Loucy (cell line): ENCODE measurements at regions not wholly inside any gene's neighbourhood (a gene's known extent, or its start where the extent isn't known, plus 50 kb on each side); places are given as distances from the start of the nearest gene placed in this dataset.

Source experiments
- CTCF ChIP-seq: fragments of 200-600 bp; sonication (generic); conservative IDR thresholded peaks from 2 replicates; pipeline ENCODE4 v1.5.1; 2014; ENCODE audit warnings: mild to moderate bottlenecking, antibody characterized with exemption, low read length
- EZH2phosphoT487 ChIP-seq: fragments of 200-600 bp; IDR thresholded peaks from 2 replicates; pipeline ENCODE4 v1.6.1; 2018; ENCODE audit warnings: antibody characterized with exemption, mild to moderate bottlenecking, moderate library complexity, borderline replicate concordance

DNA sequence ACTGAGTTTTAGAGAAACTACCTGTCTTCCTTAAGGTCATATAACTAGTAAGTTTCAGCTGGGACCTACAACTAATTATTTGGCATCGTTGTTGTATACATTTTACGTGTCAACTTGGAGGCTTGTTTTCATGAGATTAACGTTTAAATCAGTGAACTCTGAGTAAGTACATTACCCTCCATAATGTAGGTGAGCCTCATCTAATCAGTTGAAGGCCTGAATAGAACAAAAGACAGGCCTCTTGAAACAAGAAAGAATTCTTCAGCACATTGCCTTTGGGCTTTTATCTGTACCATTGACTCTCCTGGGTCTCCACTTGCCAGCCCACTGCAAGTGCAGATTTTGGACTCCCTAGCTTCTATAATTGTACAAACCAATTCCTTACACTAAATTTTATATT lies 364.6 kb downstream of the ADGRL2 start:
- TF ChIP-seq CTCF, result no peak
- TF ChIP-seq EZH2phosphoT487, result no peak
